22Rv1 (cell line): ENCODE measurements at regions not wholly inside any gene's neighbourhood (a gene's known extent, or its start where the extent isn't known, plus 50 kb on each side); places are given as distances from the start of the nearest gene placed in this dataset.
A peak's percentile ranks its signal among the peaks of the same experiment; 100 is the strongest.

Source experiments
- H3K27ac ChIP-seq: fragments of 450-650 bp; 2 replicates; pipeline ENCODE4 v1.5.1; 2017
- ZFX ChIP-seq: fragments of 450-650 bp; IDR thresholded peaks from 2 replicates; pipeline ENCODE4 v1.6.1; 2017; ENCODE audit warnings: antibody characterized with exemption, borderline replicate concordance
- TF ChIP-seq, protein P1 (sequence below): fragments of 450-650 bp; IDR thresholded peaks from 2 replicates; pipeline ENCODE4 v1.5.1; 2017; ENCODE audit warnings: mild to moderate bottlenecking

DNA sequence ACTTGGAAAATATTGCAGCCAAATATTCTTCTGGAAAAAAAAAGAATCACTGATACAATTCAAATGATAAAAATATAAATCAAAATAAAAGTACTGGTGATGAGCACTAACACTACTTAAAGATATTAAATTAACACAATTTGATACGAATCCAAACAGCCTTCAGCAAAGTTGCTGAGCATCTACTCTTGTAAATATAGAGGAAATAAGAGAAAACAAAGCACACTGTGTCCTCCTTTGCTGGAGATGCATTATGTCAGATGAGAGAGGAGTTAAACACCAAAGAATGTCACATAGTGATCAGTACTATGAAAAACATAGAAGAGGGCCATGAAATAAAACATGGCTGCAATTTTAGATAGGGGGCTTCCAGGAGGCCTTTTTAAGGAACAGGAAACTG, 177.4 kb upstream of the RNPC3 start:
- peak overlapping the region; percentile 75 for H3K27ac ChIP-seq

DNA sequence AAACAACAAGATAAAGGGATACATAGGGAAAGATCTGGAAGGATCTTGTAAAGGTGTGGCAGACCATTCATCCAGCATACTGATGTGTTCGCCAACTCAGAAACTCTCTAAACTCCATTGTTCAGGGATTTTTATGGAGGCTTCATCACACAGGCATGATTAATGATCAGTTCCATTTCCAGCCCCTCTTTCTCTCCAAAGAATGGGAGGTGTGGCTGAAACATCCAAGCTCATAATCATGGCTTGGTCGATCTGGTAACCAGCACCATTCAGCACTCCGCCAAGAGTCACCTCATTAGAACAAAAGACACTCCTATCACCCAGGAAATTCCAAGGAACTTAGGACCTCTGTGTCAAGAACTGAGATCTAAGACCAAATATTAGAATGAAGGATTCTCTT, 180.6 kb upstream of the RNPC3 start:
- H3K27ac ChIP-seq, result no peak overlapping the region
- no peak for TF ChIP-seq ZFX
- TF ChIP-seq, protein P1, sequence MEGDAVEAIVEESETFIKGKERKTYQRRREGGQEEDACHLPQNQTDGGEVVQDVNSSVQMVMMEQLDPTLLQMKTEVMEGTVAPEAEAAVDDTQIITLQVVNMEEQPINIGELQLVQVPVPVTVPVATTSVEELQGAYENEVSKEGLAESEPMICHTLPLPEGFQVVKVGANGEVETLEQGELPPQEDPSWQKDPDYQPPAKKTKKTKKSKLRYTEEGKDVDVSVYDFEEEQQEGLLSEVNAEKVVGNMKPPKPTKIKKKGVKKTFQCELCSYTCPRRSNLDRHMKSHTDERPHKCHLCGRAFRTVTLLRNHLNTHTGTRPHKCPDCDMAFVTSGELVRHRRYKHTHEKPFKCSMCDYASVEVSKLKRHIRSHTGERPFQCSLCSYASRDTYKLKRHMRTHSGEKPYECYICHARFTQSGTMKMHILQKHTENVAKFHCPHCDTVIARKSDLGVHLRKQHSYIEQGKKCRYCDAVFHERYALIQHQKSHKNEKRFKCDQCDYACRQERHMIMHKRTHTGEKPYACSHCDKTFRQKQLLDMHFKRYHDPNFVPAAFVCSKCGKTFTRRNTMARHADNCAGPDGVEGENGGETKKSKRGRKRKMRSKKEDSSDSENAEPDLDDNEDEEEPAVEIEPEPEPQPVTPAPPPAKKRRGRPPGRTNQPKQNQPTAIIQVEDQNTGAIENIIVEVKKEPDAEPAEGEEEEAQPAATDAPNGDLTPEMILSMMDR, result no peak

More for the DNA sequence above, 177.4 kb upstream of the RNPC3 start:
- TF ChIP-seq, protein P1, result no peak
- TF ChIP-seq ZFX, result no peak

DNA sequence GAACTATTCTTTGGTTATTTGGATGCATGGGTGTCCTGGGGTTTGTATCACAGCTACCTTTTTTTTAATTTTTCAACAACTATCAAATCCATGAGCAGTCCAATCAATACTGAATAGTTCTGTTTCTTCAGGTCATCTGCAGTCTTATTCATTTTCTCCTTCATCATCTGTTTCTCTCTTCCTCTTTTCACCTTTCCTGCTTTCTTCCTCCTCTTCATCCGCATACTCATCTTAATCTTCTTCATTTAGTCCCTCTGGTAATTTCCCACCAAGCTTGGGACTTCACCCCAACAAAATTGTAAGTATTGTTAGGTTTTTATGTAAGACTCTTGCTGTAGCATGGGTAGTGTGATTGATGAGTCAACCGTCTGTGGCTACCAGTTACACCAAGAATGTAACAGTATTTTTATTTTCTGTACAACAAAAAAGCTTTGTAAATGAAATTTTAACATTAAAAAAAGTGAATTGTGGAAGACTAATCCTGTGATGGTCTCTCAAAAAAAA, 184.1 kb upstream of the RNPC3 start:
- H3K27ac ChIP-seq, result no peak overlapping the region
- TF ChIP-seq, protein P1, result no peak

DNA sequence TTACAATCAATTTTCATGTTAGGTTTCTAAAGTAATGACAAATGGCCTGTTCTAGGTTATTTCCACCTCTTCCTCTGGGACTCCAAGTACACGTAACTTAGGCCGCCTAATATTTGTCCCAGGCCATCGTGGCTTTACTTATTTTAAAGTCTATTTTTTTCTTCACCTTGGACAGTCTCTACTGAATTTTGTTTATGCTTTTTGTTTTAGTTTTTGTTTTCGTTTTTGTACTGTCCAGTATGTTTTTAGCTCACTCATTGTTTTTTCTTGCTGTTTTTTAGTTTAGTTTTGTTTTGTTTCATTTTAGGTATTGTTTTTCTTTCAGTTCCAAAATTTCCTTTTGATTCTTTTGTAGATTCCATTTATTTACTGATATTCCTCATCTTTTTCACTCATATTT, 187.7 kb upstream of the RNPC3 start:
- H3K27ac ChIP-seq, result no peak overlapping the region
- TF ChIP-seq, protein P1, result no peak
- no peak for TF ChIP-seq ZFX

DNA sequence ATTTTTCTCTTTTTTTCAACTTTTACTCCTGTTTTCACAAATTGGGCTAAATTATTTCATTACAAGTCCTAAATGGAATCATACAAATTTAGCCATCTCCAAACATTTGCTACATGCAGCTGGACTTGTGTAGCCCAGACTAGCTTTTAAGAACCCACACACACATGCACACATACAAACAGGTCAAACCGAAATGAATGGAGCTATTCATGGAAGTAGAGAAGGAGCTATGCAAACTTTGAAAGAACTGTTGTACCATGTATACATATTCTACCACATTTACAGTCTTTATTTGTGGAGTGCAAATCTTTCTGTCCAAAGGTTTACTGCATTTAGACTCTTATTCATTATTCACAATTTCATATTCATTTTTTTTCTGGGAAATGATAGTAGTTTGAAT, 189.1 kb upstream of the RNPC3 start:
- TF ChIP-seq, protein P1, result no peak
- TF ChIP-seq ZFX, result no peak
- H3K27ac ChIP-seq, result no peak overlapping the region

DNA sequence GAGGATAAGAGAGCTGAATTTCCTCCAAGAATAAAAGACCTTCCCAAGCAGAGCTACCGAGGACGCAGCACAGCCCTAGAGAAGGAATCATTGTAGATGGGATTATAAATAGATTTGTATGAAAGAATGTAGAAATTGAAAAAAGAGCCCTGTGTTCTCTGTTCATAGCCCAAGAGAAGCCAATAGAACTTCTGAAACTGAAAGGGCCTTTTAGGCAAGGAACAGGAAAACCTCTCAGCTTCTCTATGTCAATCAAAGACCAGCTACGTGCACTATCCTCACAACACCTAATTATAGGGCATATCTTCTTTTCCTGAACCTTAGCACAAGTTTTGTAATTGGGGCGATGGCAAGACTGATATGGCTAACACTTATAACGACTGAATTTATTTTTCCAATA, 192.4 kb upstream of the RNPC3 start:
- no peak overlapping the region for H3K27ac ChIP-seq
- TF ChIP-seq, protein P1, result no peak
- TF ChIP-seq ZFX, result no peak

DNA sequence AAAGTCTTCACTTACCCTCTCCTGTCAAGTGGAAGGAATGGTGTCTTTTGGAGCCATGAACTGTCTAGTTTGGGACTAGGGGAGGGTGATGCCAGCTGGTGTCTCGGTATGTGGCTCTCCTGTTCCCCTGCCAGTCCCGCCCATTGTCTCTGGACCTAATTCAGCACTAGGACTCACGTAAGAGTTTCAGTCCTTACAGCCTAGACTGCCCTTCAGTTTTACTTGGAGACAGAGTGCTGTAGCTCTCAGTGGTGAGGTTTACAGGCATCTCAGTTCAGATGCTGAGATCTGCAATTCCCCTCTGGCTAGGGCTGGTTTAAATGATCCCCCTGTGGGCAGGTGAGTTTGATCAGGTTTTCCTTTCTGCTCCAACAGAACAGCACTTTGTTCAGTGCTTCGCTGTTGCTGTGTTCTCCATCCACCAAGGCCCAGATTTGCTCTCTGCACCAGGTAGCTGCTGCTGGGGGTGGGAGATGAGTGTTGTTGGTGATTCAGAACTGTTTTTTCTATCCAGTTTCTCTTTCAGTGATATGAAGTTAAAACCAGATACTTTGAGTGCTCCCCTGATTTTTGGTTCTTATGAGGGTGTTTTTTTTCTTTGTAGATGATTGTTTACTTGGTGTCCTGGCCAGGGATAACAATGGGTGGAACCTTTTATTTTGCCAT, 198.3 kb upstream of the RNPC3 start:
- H3K27ac ChIP-seq, result no peak overlapping the region
- TF ChIP-seq, protein P1, result no peak
- no peak for TF ChIP-seq ZFX
